Kidney epithelial cell (primary cell): ENCODE measurements at regions not wholly inside any gene's neighbourhood (a gene's known extent, or its start where the extent isn't known, plus 50 kb on each side); places are given as distances from the start of the nearest gene placed in this dataset.

Experiments used
- DNase-seq: peaks from one replicate; pipeline ENCODE4 v3.0.0-alpha.2; 2010; ENCODE audit warnings: low read depth
- H3K27me3 ChIP-seq: 2 replicates; pipeline ENCODE4 v1.6.0; 2011; ENCODE audit warnings: low read length; ENCODE audit not compliant: control insufficient read depth, insufficient read depth
- H3K36me3 ChIP-seq: 2 replicates; pipeline ENCODE4 v1.5.1; 2011; ENCODE audit warnings: low read length; ENCODE audit not compliant: control insufficient read depth, insufficient read depth
- H3K4me3 ChIP-seq: 2 replicates; pipeline ENCODE4 v1.5.1; 2011; ENCODE audit warnings: low read depth, mild to moderate bottlenecking, control low read depth, low read length
- CTCF ChIP-seq: IDR thresholded peaks from 2 replicates; pipeline ENCODE4 v1.5.1; 2011; ENCODE audit warnings: mild to moderate bottlenecking, moderate library complexity, low read length, control low read depth, inconsistent platforms; ENCODE audit not compliant: insufficient read depth, poor library complexity, severe bottlenecking

GRCh38 chr3:130619196-130619595 is 102.2 kb downstream of the COL6A6 start:
- TF ChIP-seq CTCF = no peak
- no peak for DNase-seq
- Histone ChIP-seq H3K4me3 (no peak overlapping the region), H3K36me3 (no peaks in the 10 kb centered on the region), H3K27me3 (no peaks in the 10 kb centered on the region)

- no peak for DNase-seq
- TF ChIP-seq CTCF = no peak
- no peaks in the 10 kb centered on the region for H3K27me3 ChIP-seq
- no peak overlapping the region for H3K4me3 ChIP-seq
- no peaks in the 10 kb centered on the region for H3K36me3 ChIP-seq
Observed at GRCh38 chr3:130621824-130622223, 104.8 kb downstream of the COL6A6 start.

GRCh38 chr3:130626049-130626448 is 109.1 kb downstream of the COL6A6 start:
- no peaks in the 10 kb centered on the region for H3K27me3 ChIP-seq
- no peak overlapping the region for H3K4me3 ChIP-seq
- no peak for TF ChIP-seq CTCF
- no peaks in the 10 kb centered on the region for H3K36me3 ChIP-seq
- DNase-seq = no peak

GRCh38 chr3:130627143-130627855 is 110.3 kb downstream of the COL6A6 start:
- Histone ChIP-seq H3K4me3 (no peak overlapping the region), H3K27me3 (no peaks in the 10 kb centered on the region), H3K36me3 (no peaks in the 10 kb centered on the region)
- TF ChIP-seq CTCF = no peak
- no peak for DNase-seq

GRCh38 chr3:130627882-130628281 is 110.9 kb downstream of the COL6A6 start:
- Histone ChIP-seq H3K27me3 (no peaks in the 10 kb centered on the region), H3K4me3 (no peak overlapping the region), H3K36me3 (no peaks in the 10 kb centered on the region)
- TF ChIP-seq CTCF = no peak
- DNase-seq = no peak
